Left ventricle myocardium superior (tissue), 1 donor: ENCODE measurements at regions not wholly inside any gene's neighbourhood (a gene's known extent, or its start where the extent isn't known, plus 50 kb on each side); places are given as distances from the start of the nearest gene placed in this dataset.
A peak's percentile ranks its signal among the peaks of the same experiment; 100 is the strongest.

Experiments
- ATAC-seq: fragments of 200-7000 bp; cut with Tn5 transposase; one replicate; pipeline ENCODE4 v1.9.1; 2020; ENCODE audit warnings: mild to moderate bottlenecking, moderate library complexity
- DNase-seq: peaks from one replicate; pipeline ENCODE4 v3.0.0-alpha.2; 2020
- intact Hi-C: fragments of 100-400 bp; cut with micrococcal nuclease; formaldehyde crosslinking; loops from one replicate; pipeline ENCODE4 v1.11.0; 2022
- donor health status: DM: no; HTN: yes; CAD: no; lungs with severe emphysema.

DNA sequence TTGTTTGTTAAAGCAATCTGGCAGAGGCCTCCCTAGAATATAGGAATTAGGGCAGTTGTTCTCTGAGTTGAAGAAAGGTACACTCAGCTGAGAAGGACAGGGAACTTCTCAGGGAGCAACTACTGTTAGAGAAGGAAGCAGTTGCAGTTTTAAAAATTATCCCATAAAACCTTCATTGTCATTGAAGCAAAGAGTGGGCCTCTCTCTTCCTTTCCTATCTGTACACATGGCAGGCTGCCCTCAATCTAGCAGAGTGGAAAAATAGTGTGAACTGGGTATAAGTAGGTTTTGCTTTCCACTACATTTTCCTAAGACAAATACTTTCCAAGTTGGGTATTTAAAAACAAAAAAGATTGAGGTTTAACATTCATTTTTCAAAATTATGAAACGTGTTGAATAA, 236.7 kb upstream of the KLF14 start:
- DNase-seq: no peak
- intact Hi-C loops: no loop called here
- peak; percentile 55 for ATAC-seq

- DNase-seq: no peak
- ATAC-seq: peak; percentile 23
These were observed 237.3 kb upstream of the KLF14 start for GRCh38 chr7:130971297-130971696.

DNA sequence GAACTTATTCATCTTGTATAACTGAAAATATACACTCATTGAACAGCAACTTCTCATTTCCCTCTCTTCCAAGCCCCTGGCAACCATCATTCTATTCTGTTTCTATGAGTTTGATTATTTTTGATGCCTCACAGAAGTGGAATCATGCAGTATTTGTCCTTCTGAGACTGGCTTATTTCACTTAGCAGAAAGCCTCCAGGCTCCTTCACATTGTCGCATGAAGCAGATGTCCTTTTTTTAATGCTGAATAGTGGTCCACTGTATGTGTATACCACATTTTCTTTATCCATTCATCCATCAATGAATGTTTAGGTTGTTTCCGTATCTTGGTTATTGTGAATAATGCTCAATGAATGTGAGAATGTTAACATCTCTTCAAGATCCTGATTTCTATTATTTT, 238.2 kb upstream of the KLF14 start:
- intact Hi-C loops: no loop called here
- no peak for DNase-seq
- no peak for ATAC-seq

More at GRCh38 chr7:130971297-130971696, 237.3 kb upstream of the KLF14 start:
- intact Hi-C loops: no loop called here

DNA sequence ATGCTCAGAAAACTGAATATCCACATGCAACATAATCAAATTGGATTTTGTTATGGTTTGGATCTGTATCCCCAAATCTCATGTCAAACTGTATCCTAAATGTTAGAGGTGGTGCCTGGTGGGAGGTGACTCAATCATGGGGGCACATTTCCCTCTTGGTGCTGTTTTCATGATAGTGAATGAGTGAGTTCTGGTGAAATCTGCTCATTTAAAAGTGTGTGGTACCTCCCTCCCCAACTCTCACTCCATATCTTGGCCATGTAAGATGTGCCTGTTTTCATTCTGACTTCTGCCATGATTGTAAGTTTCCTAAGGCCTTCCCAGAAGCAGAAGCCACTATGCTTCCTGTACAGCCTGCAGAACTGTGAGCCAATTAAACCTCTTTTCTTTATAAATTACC, 239.6 kb upstream of the KLF14 start:
- intact Hi-C loops: no loop called here
- DNase-seq: no peak
- no peak for ATAC-seq

DNA sequence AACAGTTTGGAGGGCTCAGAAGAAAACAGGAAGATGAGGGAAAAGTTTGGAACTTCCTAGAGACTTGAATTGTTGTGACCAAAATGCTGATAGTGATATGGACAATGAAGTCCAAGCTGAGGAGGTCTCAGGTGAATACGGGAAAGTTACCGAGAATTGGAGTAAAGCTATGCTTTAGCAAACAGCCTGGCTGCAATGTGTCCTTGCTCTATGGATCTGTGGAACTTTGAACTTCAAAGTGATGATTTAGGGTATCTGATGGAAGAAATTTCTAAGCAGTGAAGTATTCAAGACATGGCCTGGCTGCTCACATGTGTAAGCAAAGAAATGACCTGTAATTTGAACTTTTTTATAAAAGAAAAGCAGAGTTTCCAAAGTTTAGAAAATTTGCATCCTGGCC, 240.2 kb upstream of the KLF14 start:
- intact Hi-C loops: no loop called here
- DNase-seq: no peak
- ATAC-seq: no peak

DNA sequence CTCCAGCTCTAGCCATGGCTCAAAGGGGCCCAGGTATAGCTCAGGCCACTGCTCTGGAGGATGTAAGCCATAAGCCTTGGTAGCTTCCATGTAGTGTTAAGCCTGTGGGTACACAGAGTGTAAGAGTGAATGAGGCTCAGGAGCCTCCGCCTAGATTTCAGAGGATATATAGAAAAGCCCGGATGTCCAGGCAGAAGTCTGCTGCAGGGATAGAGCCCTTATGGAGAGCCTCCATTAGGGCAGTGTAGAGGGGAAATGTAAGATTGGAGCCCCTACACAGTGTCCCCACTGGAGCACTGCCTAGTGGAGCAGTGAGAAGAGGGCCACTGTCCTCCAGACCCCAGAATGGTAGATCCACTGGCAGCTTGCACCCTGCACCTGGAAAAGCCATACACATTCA, 240.8 kb upstream of the KLF14 start:
- ATAC-seq (no peak), DNase-seq (no peak)
- intact Hi-C loops: no loop called here

- DNase-seq (no peak), ATAC-seq (peak; percentile 7)
- intact Hi-C loops: no loop called here
These were observed 241.7 kb upstream of the KLF14 start for GRCh38 chr7:130975731-130976130.

DNA sequence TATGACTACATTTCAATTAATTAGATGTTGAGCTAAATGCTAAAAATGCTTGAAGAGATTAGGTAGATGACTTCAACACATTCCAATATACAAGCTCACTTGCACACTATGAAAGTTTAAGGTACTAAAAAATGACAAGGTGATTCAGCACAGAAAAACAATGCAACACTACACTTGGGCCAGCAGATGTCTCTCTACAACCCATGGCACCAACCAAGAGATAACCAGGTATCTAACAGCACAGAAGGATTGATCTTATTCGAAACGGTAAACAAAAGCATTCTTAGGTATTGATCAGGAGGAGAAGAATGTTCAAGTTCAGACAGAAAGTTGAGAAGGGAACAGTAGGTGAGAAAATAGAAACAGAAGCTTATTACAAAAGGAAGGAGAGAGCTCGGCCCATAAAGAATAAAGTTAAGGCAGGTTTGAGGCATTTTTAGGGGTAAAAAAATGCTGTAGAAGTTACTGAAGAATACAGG, 248.2 kb upstream of the KLF14 start:
- peak; percentile 48 for ATAC-seq
- intact Hi-C loops: loop anchor here (2.0 kb wide), 1 partner anchor 59 kb away; no protein-coding TSS in a partner anchor
- DNase-seq: no peak

- intact Hi-C loops: loop anchor here (2.0 kb wide), 1 partner anchor 58 kb away; no protein-coding TSS in a partner anchor
- no peak for ATAC-seq
- no peak for DNase-seq
These were observed 248.6 kb upstream of the KLF14 start for GRCh38 chr7:130982651-130983050.

- ATAC-seq (peak; percentile 16), DNase-seq (no peak)
- intact Hi-C loops: no loop called here
These were observed 251.4 kb upstream of the KLF14 start for GRCh38 chr7:130985361-130985760.

GRCh38 chr7:130986261-130986690, 252.3 kb upstream of the KLF14 start:
- intact Hi-C loops: no loop called here
- peak; percentile 36 for DNase-seq
- peak; percentile 68 for ATAC-seq

GRCh38 chr7:130987092-130987491, 253.1 kb upstream of the KLF14 start:
- intact Hi-C loops: no loop called here
- DNase-seq (no peak), ATAC-seq (no peak)

GRCh38 chr7:130988443-130988842, 254.4 kb upstream of the KLF14 start:
- no peak for ATAC-seq
- no peak for DNase-seq
- intact Hi-C loops: no loop called here

DNA sequence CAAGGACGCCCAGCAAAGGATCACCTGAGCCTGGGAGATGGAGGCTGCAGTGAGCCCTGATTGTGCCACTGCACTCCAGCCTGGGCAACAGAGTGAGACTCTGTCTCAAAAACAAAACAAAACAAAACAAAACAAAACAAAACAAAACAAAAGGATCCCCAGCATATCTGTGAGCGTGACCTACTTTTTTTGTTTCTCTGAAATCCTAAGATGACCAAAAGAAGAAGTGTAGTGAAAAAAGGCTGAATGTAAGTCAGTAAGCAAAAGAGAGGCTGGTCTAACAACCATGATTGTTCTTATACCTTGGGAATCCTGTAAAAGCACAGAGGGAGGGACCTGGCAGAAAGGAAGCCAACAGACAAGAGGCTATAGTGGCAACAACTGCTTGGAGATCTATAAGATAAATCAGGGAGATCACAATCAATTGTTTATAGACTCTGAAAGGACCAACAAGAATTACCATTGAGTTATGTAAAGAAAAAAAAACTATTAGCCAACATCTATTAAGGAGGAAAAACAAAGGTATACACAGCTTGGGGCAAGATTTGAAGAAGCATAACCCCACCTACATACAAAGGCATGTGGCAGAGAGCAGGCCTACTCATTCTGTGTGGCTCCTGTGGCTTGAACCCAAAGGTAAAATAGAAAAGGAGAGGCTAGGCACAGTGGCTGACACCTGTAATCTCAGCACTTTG, 255.2 kb upstream of the KLF14 start:
- ATAC-seq: no peak
- intact Hi-C loops: no loop called here
- DNase-seq: no peak

DNA sequence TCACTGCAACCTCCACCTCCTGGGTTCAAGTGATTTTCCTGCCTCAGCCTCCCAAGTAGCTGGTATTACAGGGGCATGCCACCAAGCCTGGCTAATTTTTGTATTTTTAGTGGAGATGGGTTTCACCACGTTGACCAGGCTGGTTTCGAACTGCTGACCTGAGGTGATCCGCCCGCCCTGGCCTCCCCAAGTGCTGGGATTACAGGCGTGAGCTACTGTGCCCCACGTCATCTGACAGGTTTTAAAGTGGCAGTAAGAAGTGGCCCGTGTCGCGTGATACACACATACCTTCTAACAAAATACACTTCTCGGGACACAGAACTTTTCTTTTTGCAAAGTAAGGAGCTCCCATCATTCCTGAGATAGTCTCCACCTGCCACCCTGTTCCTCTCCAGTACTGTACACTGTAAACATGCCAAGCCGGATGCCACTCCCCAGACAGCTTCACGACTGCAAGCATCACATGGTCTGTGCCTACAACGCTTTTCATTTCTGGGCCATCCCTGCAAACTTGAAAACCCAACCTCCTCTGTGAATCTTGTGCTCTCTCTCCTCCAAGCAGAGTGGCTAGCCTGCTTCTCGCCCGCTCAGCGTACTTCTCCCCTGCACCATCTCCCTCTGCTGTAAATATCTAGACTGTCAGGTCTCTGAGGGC, 256.3 kb upstream of the KLF14 start:
- peak; percentile 17 for ATAC-seq
- intact Hi-C loops: no loop called here
- DNase-seq: no peak

- no peak for ATAC-seq
- DNase-seq: no peak
These were observed 259.8 kb upstream of the KLF14 start for GRCh38 chr7:130993671-130994365.

GRCh38 chr7:130994378-130995115, 260.5 kb upstream of the KLF14 start:
- ATAC-seq (peak; percentile 82), DNase-seq (peak; percentile 67)
- intact Hi-C loops: no loop called here

More at GRCh38 chr7:130993671-130994365, 259.8 kb upstream of the KLF14 start:
- intact Hi-C loops: no loop called here

DNA sequence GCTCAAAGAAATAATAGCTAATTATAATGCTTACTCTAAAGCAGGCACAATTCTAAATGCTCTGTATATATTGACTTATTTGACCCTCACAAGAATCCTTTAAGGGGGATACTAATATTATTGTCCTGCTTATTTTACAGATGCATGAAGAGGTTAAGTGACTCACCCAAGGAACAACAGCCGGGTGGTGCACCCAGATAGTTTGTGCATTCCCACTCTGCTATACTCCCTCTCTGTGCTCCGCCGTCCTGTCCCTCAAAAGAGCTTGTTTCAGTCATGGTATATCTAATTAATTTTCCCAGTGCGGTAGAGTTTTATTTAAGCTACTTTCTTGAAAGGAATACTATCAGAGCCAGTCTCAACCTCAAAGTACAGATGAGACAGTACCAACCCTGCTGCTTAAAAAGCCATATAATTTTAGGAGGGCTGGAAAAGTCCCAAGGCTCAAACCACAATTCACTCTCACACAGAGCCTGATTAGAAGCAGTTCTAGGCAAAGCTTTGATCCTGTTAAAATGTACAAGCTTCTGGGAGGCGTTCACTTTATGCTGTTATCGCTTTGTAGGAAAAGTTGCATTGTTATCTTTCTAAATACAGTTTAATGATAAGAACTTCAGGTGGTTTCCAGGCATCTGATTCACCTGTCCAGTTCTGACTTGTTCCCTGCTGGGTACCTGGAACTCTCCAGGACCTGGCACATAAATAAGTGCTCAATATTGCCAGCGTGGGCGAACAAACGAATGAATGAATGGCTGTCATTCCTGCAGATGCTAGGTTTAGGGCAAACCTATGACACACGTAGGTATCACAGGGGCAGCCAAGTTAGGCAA, 261.5 kb upstream of the KLF14 start:
- intact Hi-C loops: no loop called here
- no peak for DNase-seq
- ATAC-seq: peak; percentile 6
